WERI-Rb-1 (cell line): ENCODE measurements at regions not wholly inside any gene's neighbourhood (a gene's known extent, or its start where the extent isn't known, plus 50 kb on each side); places are given as distances from the start of the nearest gene placed in this dataset.

Experiments
- DNase-seq: peaks from one replicate; pipeline ENCODE4 v3.0.0-alpha.2; 2020
- H3K27ac ChIP-seq: fragments of 250-450 bp; sonication (Bioruptor Pico); 2 replicates; pipeline ENCODE4 v1.5.1; 2020; ENCODE audit warnings: mild to moderate bottlenecking, moderate library complexity
- H3K27me3 ChIP-seq: fragments of 250-450 bp; sonication (Bioruptor Pico); 2 replicates; pipeline ENCODE4 v1.5.1; 2021; ENCODE audit warnings: mild to moderate bottlenecking, low read depth, moderate library complexity; ENCODE audit not compliant: insufficient read depth, severe bottlenecking
- H3K36me3 ChIP-seq: fragments of 250-450 bp; sonication (Bioruptor Pico); 2 replicates; pipeline ENCODE4 v1.5.1; 2020; ENCODE audit warnings: mild to moderate bottlenecking, moderate library complexity
- H3K4me3 ChIP-seq: 2 replicates; pipeline ENCODE4 v1.5.1; 2011; ENCODE audit warnings: low read depth, mild to moderate bottlenecking, control low read depth, low read length
- H3K9me3 ChIP-seq: fragments of 250-450 bp; sonication (Bioruptor Pico); 2 replicates; pipeline ENCODE4 v1.5.1; 2021; ENCODE audit warnings: mild to moderate bottlenecking, moderate library complexity; ENCODE audit not compliant: severe bottlenecking
- TF ChIP-seq, protein P1 (sequence below): IDR thresholded peaks from 2 replicates; pipeline ENCODE4 v1.5.1; 2011; ENCODE audit warnings: low read depth, mild to moderate bottlenecking, control low read depth, inconsistent platforms, low read length

DNA sequence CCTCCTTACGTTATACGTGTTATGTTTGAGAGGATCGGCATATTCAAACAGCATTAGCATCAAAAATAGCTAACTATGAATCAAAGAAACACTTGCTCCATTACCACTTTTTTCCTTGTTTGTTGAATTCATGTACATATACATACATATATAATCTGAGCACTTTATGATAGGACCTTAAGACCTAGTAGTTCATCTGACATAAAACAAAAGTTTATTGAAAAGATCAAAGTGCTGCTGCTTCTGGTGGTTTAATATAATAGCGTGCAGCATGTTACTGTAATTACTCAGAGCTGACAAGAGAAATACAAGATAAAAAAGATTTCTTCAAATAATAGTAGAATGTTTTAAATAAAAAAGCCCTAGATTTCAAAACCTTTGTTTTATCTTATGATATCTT is 1850.9 kb upstream of the LRRTM1 start:
- TF ChIP-seq, protein P1, sequence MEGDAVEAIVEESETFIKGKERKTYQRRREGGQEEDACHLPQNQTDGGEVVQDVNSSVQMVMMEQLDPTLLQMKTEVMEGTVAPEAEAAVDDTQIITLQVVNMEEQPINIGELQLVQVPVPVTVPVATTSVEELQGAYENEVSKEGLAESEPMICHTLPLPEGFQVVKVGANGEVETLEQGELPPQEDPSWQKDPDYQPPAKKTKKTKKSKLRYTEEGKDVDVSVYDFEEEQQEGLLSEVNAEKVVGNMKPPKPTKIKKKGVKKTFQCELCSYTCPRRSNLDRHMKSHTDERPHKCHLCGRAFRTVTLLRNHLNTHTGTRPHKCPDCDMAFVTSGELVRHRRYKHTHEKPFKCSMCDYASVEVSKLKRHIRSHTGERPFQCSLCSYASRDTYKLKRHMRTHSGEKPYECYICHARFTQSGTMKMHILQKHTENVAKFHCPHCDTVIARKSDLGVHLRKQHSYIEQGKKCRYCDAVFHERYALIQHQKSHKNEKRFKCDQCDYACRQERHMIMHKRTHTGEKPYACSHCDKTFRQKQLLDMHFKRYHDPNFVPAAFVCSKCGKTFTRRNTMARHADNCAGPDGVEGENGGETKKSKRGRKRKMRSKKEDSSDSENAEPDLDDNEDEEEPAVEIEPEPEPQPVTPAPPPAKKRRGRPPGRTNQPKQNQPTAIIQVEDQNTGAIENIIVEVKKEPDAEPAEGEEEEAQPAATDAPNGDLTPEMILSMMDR: no peak
- Histone ChIP-seq H3K4me3 (no peak overlapping the region), H3K9me3 (no peaks in the 10 kb centered on the region), H3K27ac (no peak overlapping the region), H3K27me3 (no peaks in the 10 kb centered on the region), H3K36me3 (no peaks in the 10 kb centered on the region)
- DNase-seq: no peak

DNA sequence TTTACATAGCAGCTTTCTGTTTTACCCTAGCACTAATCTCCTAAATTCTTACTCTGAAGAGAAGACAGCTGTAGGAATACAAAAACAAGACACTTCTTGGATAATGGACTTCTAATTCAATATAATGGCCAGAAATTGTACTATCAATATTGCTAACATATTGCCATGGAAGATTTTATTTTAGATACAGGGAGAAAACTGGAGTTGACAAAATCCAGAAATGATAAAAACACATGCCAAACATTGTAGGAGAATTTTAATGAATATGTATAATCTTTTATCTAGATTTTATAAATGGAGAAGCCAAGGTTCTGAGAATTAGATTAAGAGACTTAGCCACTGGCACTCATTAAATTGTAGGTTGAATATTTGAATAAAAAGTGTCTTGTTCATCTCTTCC is 1838.8 kb upstream of the LRRTM1 start:
- Histone ChIP-seq H3K36me3 (no peaks in the 10 kb centered on the region), H3K27ac (no peak overlapping the region), H3K9me3 (no peaks in the 10 kb centered on the region), H3K4me3 (no peak overlapping the region), H3K27me3 (no peaks in the 10 kb centered on the region)
- no peak for DNase-seq
- TF ChIP-seq, protein P1: no peak

DNA sequence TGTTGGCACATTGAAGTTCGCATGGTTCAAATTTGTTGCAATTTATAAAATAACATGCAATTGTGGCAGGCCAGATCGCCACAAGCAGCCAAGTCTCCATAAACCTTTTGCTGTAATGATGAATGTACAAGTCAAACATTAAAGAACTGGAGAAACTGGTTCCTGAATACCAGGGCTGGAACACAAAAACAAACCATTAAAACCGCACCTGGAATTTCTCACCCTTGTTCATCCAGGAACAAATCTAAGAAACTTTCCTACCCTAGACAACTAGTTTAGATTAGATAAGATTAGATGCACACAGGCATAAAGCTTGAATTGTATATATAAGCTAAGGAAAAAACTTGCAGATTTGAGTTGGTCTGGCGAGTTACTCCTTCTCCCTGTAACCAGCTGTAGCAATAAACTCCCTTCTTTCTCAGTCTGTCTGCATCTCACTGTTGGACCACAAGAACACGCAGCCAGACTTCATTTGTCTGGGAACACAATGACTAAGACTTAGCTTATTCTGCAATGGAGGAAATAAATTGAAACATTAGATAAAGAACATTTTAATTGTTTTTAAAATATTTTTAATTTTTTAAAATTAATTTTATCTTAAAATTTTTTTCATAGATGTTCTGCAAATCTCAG is 1835.5 kb upstream of the LRRTM1 start:
- Histone ChIP-seq H3K9me3 (no peaks in the 10 kb centered on the region), H3K27ac (no peak overlapping the region), H3K4me3 (no peak overlapping the region), H3K36me3 (no peaks in the 10 kb centered on the region), H3K27me3 (no peaks in the 10 kb centered on the region)
- DNase-seq: no peak
- TF ChIP-seq, protein P1: no peak

DNA sequence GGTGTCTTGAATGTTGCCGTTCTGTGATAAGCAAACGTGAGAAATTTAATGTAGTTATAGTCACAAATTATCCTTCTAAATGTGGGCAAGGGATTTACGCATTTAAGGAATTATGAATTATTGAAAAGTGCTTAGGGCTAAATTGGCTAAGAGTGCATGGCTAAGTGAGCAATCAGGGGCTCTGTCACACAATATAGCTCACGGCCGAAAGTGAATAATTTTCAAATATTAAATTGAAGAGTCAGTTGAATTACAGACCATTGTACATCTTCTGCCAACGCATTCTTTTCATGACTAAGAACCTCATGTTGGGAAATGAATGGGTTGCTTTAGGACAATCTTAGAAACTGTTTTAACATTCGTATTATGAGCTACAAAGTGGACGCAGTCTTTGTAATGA is 1832.9 kb upstream of the LRRTM1 start:
- H3K9me3 ChIP-seq: no peaks in the 10 kb centered on the region

DNA sequence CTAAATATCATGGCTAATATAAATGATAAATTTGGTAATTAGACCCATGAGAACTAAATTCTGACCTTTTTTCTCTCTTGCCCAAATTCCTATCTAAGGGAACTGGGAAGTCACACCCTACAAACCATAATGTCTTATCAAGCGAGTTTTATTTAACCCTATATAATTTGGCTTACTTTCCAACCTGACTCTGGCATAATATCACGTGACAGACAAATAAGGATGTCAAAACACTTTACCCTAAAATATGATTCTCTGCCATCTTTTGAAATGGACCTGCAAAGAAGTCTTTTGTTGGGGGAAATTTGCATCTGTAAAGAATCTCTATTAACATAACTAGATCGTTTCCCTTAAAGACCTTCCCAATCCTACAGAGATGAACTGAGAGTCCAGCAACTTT is 1823.5 kb upstream of the LRRTM1 start:
- Histone ChIP-seq H3K4me3 (no peak overlapping the region), H3K36me3 (no peaks in the 10 kb centered on the region), H3K27me3 (no peaks in the 10 kb centered on the region), H3K27ac (no peak overlapping the region), H3K9me3 (peaks cover 3% of the 10 kb centered on the region)
- TF ChIP-seq, protein P1: no peak
- no peak for DNase-seq

More for the DNA sequence above, 1832.9 kb upstream of the LRRTM1 start:
- Histone ChIP-seq H3K4me3 (no peak overlapping the region), H3K27me3 (no peaks in the 10 kb centered on the region), H3K27ac (no peak overlapping the region), H3K36me3 (no peaks in the 10 kb centered on the region)
- TF ChIP-seq, protein P1: no peak
- no peak for DNase-seq

DNA sequence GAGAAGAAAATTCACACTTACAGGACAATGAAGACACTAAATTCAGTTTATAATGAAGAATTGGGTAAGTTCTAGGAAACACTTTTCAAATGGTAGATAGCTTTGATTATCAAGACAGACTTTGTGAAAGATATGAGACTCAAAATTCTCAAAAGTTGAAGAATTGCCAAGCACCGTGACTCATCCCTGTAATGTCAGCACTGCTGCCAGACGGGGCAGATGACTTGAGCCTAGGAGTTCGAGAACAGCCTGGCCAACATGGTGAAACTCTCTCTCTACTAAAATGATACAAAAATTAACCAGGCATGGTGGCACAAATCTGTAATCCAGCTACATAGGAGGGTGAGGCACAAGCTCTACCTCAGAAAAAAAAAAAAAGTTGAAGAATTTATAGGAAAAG is 1820.1 kb upstream of the LRRTM1 start:
- H3K9me3 ChIP-seq: no peaks in the 10 kb centered on the region
- no peak overlapping the region for H3K27ac ChIP-seq
- H3K4me3 ChIP-seq: no peak overlapping the region
- H3K36me3 ChIP-seq: no peaks in the 10 kb centered on the region
- TF ChIP-seq, protein P1: no peak
- no peaks in the 10 kb centered on the region for H3K27me3 ChIP-seq
- no peak for DNase-seq
